ENCODE measurements at regions not wholly inside any gene's neighbourhood (a gene's known extent, or its start where the extent isn't known, plus 50 kb on each side); places are given as distances from the start of the nearest gene placed in this dataset.

GRCh38 chr2:128444121-128444771, 125.6 kb upstream of the HS6ST1 start:
- TF ChIP-seq POLR2A (IDR thresholded peaks at IDR 0.05): no peak
- TF ChIP-seq CTCF (IDR thresholded peaks at IDR 0.05): no peak

Measured in thyroid gland (tissue), 4 donors.